ENCODE measurements at regions not wholly inside any gene's neighbourhood (a gene's known extent, or its start where the extent isn't known, plus 50 kb on each side); places are given as distances from the start of the nearest gene placed in this dataset.

DNA sequence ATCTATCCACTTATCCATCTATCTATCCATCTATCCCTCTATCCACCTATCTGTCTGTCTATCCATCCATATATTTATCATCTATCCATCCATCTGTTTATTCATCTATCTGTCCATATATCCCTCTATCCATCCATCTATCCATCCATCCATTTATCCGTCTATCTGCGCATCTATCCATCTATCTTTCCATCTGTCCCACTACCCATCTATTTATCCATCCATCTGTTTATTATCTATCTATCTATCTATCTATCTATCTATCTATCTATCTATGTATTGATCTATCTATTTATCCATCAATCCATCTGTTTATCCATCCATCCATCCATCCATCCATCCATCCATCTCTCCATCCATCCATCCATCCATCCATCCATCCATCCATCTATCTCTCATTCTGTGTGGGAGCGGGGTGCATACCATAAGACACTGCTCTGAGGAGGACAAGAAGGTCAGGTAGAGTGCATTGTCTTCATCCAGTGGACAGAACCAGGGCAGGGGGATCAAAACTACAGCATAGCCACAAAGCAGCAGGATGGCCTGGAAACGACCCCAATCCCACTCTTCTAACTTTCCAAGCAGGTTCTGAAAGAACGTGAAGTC lies 53.2 kb upstream of the ENPP6 start:
- TF ChIP-seq CTCF (IDR thresholded peaks at IDR 0.05; ENCODE audit: low read depth, low read length) (no peak), EZH2phosphoT487 (IDR thresholded peaks at IDR 0.05; ENCODE audit: low read depth) (no peak)
